H9 (cell line): ENCODE measurements at regions not wholly inside any gene's neighbourhood (a gene's known extent, or its start where the extent isn't known, plus 50 kb on each side); places are given as distances from the start of the nearest gene placed in this dataset.

Experiments used
- DNase-seq: peaks from one replicate; pipeline ENCODE4 v3.0.0-alpha.2; 2017
- H2AFZ ChIP-seq: one replicate; pipeline ENCODE4 v1.6.1; 2013; ENCODE audit warnings: mild to moderate bottlenecking, low read length, control low read depth, moderate library complexity
- H2AK5ac ChIP-seq: 2 replicates; pipeline ENCODE4 v1.6.1; 2013; ENCODE audit warnings: low read length, control low read depth, mixed read lengths; ENCODE audit not compliant: insufficient read length
- H2BK120ac ChIP-seq: one replicate; pipeline ENCODE4 v1.6.1; 2013; ENCODE audit warnings: low read depth, mild to moderate bottlenecking, low read length, control low read depth, inconsistent platforms; ENCODE audit not compliant: poor library complexity, severe bottlenecking
- H2BK12ac ChIP-seq: 2 replicates; pipeline ENCODE4 v1.6.1; 2013; ENCODE audit warnings: low read length, control low read depth, mixed read lengths, low read depth; ENCODE audit not compliant: insufficient read length
- H2BK15ac ChIP-seq: 2 replicates; pipeline ENCODE4 v1.6.1; 2013; ENCODE audit warnings: low read depth, low read length, control low read depth
- H2BK20ac ChIP-seq: one replicate; pipeline ENCODE4 v1.6.1; 2013; ENCODE audit warnings: low read depth, mild to moderate bottlenecking, low read length, control low read depth, inconsistent platforms; ENCODE audit not compliant: poor library complexity, severe bottlenecking
- H2BK5ac ChIP-seq: 2 replicates; pipeline ENCODE4 v1.6.1; 2013; ENCODE audit warnings: low read length, control low read depth, mixed read lengths; ENCODE audit not compliant: insufficient read length
- H3K14ac ChIP-seq: 2 replicates; pipeline ENCODE4 v1.6.1; 2013; ENCODE audit warnings: low read length, control low read depth; ENCODE audit not compliant: insufficient read depth
- H3K18ac ChIP-seq: 2 replicates; pipeline ENCODE4 v1.6.1; 2013; ENCODE audit warnings: low read depth, mild to moderate bottlenecking, mixed read lengths, low read length, control low read depth; ENCODE audit not compliant: insufficient read length
- H3K23ac ChIP-seq: 2 replicates; pipeline ENCODE4 v1.6.1; 2013; ENCODE audit warnings: low read length, control low read depth, mixed read lengths, low read depth; ENCODE audit not compliant: insufficient read length
- H3K23me2 ChIP-seq: 2 replicates; pipeline ENCODE4 v1.6.1; 2013; ENCODE audit warnings: low read depth, mild to moderate bottlenecking, mixed read lengths, low read length, control low read depth; ENCODE audit not compliant: insufficient read length, poor library complexity, severe bottlenecking
- H3K27ac ChIP-seq: 2 replicates; pipeline ENCODE4 v1.5.1; 2013; ENCODE audit warnings: low read length, control low read depth, mixed read lengths, low read depth; ENCODE audit not compliant: insufficient read length
- H3K27me3 ChIP-seq: 2 replicates; pipeline ENCODE4 v1.6.1; 2013; ENCODE audit warnings: low read length, control low read depth, inconsistent platforms; ENCODE audit not compliant: insufficient read depth
- H3K4ac ChIP-seq: 2 replicates; pipeline ENCODE4 v1.6.1; 2013; ENCODE audit warnings: low read depth, mild to moderate bottlenecking, control low read depth, inconsistent platforms, low read length, moderate library complexity
- H3K4me1 ChIP-seq: 2 replicates; pipeline ENCODE4 v1.6.1; 2013; ENCODE audit warnings: low read length, control low read depth, inconsistent platforms; ENCODE audit not compliant: insufficient read depth
- H3K4me2 ChIP-seq: 2 replicates; pipeline ENCODE4 v1.6.1; 2013; ENCODE audit warnings: low read length, control low read depth, mixed read lengths; ENCODE audit not compliant: insufficient read length, insufficient read depth
- H3K56ac ChIP-seq: 2 replicates; pipeline ENCODE4 v1.6.1; 2013; ENCODE audit warnings: low read depth, mild to moderate bottlenecking, mixed read lengths, low read length, control low read depth; ENCODE audit not compliant: insufficient read length
- H3K79me1 ChIP-seq: 2 replicates; pipeline ENCODE4 v1.6.1; 2013; ENCODE audit warnings: low read depth, mild to moderate bottlenecking, moderate library complexity, low read length, control low read depth, inconsistent platforms; ENCODE audit not compliant: insufficient read depth, poor library complexity, severe bottlenecking
- H3K79me2 ChIP-seq: 2 replicates; pipeline ENCODE4 v1.6.1; 2013; ENCODE audit warnings: low read length, control low read depth, inconsistent platforms; ENCODE audit not compliant: insufficient read depth
- H3K9ac ChIP-seq: 2 replicates; pipeline ENCODE4 v1.6.1; 2013; ENCODE audit warnings: low read length, control low read depth, mixed read lengths; ENCODE audit not compliant: insufficient read length; ENCODE audit errors: extremely low read depth
- H3K9me3 ChIP-seq: one replicate; pipeline ENCODE4 v1.6.1; 2013; ENCODE audit warnings: low read depth, low read length, inconsistent platforms; ENCODE audit not compliant: control insufficient read depth
- H3T11ph ChIP-seq: one replicate; pipeline ENCODE4 v1.6.1; 2013; ENCODE audit warnings: mild to moderate bottlenecking, low read length, control low read depth, inconsistent platforms
- H4K20me1 ChIP-seq: one replicate; pipeline ENCODE4 v1.6.1; 2013; ENCODE audit not compliant: control insufficient read depth, insufficient read length, insufficient read depth
- H4K5ac ChIP-seq: 2 replicates; pipeline ENCODE4 v1.6.1; 2013; ENCODE audit warnings: low read depth, mild to moderate bottlenecking, mixed read lengths, low read length, control low read depth; ENCODE audit not compliant: insufficient read length
- H4K8ac ChIP-seq: replicated peaks from 2 replicates; pipeline ENCODE4 v1.6.1; 2013; ENCODE audit warnings: low read length, control low read depth, mixed read lengths, low read depth; ENCODE audit not compliant: insufficient read length
- H4K91ac ChIP-seq: 2 replicates; pipeline ENCODE4 v1.6.1; 2013; ENCODE audit warnings: low read depth, mild to moderate bottlenecking, moderate library complexity, mixed read lengths, low read length, control low read depth; ENCODE audit not compliant: insufficient read length
- H3K27ac Mint-ChIP-seq, 3 experiments: 2 replicates in 2 of 3; 3 replicates in 1 of 3; pipeline ENCODE4 v1.8.0; 2020 to 2021; ENCODE audit warnings: mixed read lengths in 3 of 3, mild to moderate bottlenecking in 1 of 3, moderate library complexity in 1 of 3
- H3K27me3 Mint-ChIP-seq: 2 replicates; pipeline ENCODE4 v1.8.0; 2021; ENCODE audit warnings: low read depth, mild to moderate bottlenecking, moderate library complexity, mixed read lengths
- H3K36me3 Mint-ChIP-seq, 3 experiments: 2 replicates in 2 of 3; 3 replicates in 1 of 3; pipeline ENCODE4 v1.8.0; 2020 to 2021; ENCODE audit warnings: low read depth in 3 of 3, mixed read lengths in 3 of 3; ENCODE audit not compliant: insufficient read depth in 1 of 3
- H3K4me1 Mint-ChIP-seq, 2 experiments: 2 replicates each; pipeline ENCODE4 v1.8.0; 2020; ENCODE audit warnings: mixed read lengths in 2 of 2
- H3K4me3 Mint-ChIP-seq, 2 experiments: 2 replicates in 1 of 2; 3 replicates in 1 of 2; pipeline ENCODE4 v1.8.0; 2020 to 2021; ENCODE audit warnings: mild to moderate bottlenecking in 2 of 2, mixed read lengths in 2 of 2, moderate library complexity in 1 of 2
- H3K9me3 Mint-ChIP-seq, 2 experiments: 2 replicates in 1 of 2; 3 replicates in 1 of 2; pipeline ENCODE4 v1.8.0; 2020; ENCODE audit warnings: mild to moderate bottlenecking in 2 of 2, mixed read lengths in 2 of 2, moderate library complexity in 1 of 2
- CTCF ChIP-seq: fragments of 200-600 bp; sonication (generic); conservative IDR thresholded peaks from 3 replicates; pipeline ENCODE4 v1.8.0; 2021; ENCODE audit warnings: antibody characterized with exemption, mild to moderate bottlenecking
- WGBS: extraction: QIAGEN DNeasy Blood & Tissue Kit; methylation state at CpG from one replicate; pipeline ENCODE4 v1.1.7; 2013; ENCODE audit warnings: missing lambda C conversion rate, low lambda C conversion rate, mixed read lengths; ENCODE audit not compliant: insufficient read length; ENCODE audit errors: extremely low coverage; 5-methylcytosine and 5-hydroxymethylcytosine counted together

GRCh38 chr10:42111076-42111475, 527.3 kb downstream of the ZNF33B start:
- H3K4me2 ChIP-seq: no peak overlapping the region
- H2BK12ac ChIP-seq: no peak overlapping the region
- no peak overlapping the region for H2BK5ac ChIP-seq
- H3T11ph ChIP-seq: no peak overlapping the region
- Mint-ChIP-seq H3K9me3 (peaks cover 59 to 67% of the 10 kb centered on the region in 2 experiments), H3K27me3 (no peaks in the 10 kb centered on the region; the same call in none of the 2 replicates), H3K36me3 (peaks cover 0 to 11% (median 10%) of the 10 kb centered on the region in 3 experiments; a peak in 5 of 7 replicates), H3K4me3 (no peak overlapping the region), H3K4me1 (no peaks in the 10 kb centered on the region), H3K27ac (no peak overlapping the region)
- H2AFZ ChIP-seq: no peak overlapping the region
- H3K4me1 ChIP-seq: no peaks in the 10 kb centered on the region
- H4K8ac ChIP-seq: no peak overlapping the region
- no peak overlapping the region for H2BK15ac ChIP-seq
- no peak overlapping the region for H3K27ac ChIP-seq
- no peak overlapping the region for H3K4ac ChIP-seq
- H3K56ac ChIP-seq: no peak overlapping the region
- no peaks in the 10 kb centered on the region for H3K79me1 ChIP-seq
- no peak overlapping the region for H2BK120ac ChIP-seq
- DNase-seq: no peak
- H3K23ac ChIP-seq: no peak overlapping the region
- no peak overlapping the region for H4K5ac ChIP-seq
- TF ChIP-seq CTCF: no peak
- H3K9ac ChIP-seq: no peak overlapping the region
- no peak overlapping the region for H2BK20ac ChIP-seq
- WGBS: no CpG with 5 or more reads among the region's 33 CpGs
- no peak overlapping the region for H2AK5ac ChIP-seq
- H3K27me3 ChIP-seq: no peaks in the 10 kb centered on the region
- H4K91ac ChIP-seq: no peak overlapping the region
- no peaks in the 10 kb centered on the region for H3K23me2 ChIP-seq
- no peaks in the 10 kb centered on the region for H4K20me1 ChIP-seq
- no peak overlapping the region for H3K18ac ChIP-seq
- H3K9me3 ChIP-seq: no peaks in the 10 kb centered on the region
- no peak overlapping the region for H3K14ac ChIP-seq
- H3K79me2 ChIP-seq: no peaks in the 10 kb centered on the region
